ENCODE measurements at regions not wholly inside any gene's neighbourhood (a gene's known extent, or its start where the extent isn't known, plus 50 kb on each side); places are given as distances from the start of the nearest gene placed in this dataset.

DNA sequence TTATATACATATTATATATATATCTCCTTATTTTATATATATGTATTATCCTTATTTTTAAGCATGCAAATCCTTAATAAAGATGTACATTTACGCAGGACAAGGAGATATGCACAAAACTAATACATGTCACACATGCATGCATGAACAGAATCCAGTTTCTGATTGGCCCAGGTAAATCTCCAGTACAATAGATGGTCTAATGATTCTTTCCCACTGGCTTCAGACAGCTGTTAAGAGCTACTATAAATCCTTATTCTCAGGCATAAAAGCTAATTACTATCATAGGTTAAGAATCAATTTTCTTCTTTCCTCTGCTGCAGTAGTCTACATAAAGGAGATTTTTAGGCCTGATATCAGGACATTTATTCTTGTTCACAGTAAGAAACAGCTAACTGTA is 689.8 kb downstream of the KCTD8 start:
- TF ChIP-seq SP1 (IDR thresholded peaks at IDR 0.05) (no peak), HDGF (IDR thresholded peaks at IDR 0.05; ENCODE audit: borderline replicate concordance) (no peak), BHLHE40 (IDR thresholded peaks at IDR 0.05; ENCODE audit: borderline replicate concordance) (no peak), SUZ12 (IDR thresholded peaks at IDR 0.05) (no peak), FOXK2 (IDR thresholded peaks at IDR 0.05) (no peak)

Data from HEK293T (cell line).